MV-4-11 (cell line): ENCODE measurements at regions not wholly inside any gene's neighbourhood (a gene's known extent, or its start where the extent isn't known, plus 50 kb on each side); places are given as distances from the start of the nearest gene placed in this dataset.

Experiments used
- DNase-seq: peaks from one replicate; lab custom pipeline; 2025; lab: John Stamatoyannopoulos, UW

- DNase-seq: no peak
Observed at GRCh38 chr4:74649193-74649592, 145.1 kb downstream of the BTC start.

GRCh38 chr4:74651198-74651597, 143.1 kb downstream of the BTC start:
- DNase-seq: no peak

DNA sequence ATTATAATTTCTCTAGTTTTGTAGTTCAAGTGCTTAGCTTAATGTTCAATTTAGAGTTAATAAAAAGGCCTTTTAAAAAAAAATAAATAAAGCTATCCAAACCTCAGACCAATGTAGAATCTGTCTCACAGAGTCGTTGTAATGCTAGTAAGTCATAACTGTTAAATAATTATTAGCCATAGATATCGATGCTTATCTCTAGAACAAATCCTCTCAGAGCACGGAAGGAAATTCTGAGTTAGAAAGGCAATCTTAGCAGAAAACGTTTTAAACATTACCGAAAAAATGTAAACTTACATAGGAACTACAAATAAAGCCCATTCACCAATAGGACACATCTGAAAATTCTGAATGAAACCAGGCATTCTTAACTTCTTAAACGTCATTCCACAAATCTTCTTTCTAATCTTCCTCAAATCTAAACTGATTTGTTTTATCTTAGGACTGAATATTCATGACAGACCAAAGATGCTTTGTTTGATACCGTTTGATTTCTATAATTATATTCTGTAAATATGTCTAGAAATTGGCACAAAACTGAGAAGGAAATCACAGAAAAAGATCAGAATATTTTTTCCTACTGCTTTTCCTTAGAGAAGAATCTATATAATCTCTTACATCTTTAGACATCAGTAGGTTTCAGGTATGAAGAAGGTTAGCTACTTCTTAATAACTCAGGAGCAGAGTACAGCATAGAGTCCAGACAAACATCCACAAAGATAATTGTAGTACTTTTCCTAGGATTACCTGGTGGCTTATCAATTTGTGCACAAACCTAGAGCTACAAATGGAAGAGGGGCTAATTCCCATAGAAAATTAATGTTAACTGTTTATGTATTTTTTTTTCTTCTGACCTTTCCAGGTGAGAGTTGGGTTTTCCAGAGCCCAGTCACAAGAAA, 140.7 kb downstream of the BTC start:
- DNase-seq: no peak

GRCh38 chr4:74654230-74654681, 140.1 kb downstream of the BTC start:
- peak; percentile 94 for DNase-seq

GRCh38 chr4:74656596-74656995, 137.7 kb downstream of the BTC start:
- no peak for DNase-seq

- peak; percentile 77 for DNase-seq
Observed at GRCh38 chr4:74658116-74658515, 136.2 kb downstream of the BTC start.

- peak; percentile 88 for DNase-seq
Observed at GRCh38 chr4:74659576-74660411, 134.5 kb downstream of the BTC start.

GRCh38 chr4:74660866-74661265, 133.5 kb downstream of the BTC start:
- no peak for DNase-seq

- no peak for DNase-seq
Observed at GRCh38 chr4:74661427-74662201, 132.7 kb downstream of the BTC start.

- no peak for DNase-seq
Observed at GRCh38 chr4:74663631-74664030, 130.7 kb downstream of the BTC start.

DNA sequence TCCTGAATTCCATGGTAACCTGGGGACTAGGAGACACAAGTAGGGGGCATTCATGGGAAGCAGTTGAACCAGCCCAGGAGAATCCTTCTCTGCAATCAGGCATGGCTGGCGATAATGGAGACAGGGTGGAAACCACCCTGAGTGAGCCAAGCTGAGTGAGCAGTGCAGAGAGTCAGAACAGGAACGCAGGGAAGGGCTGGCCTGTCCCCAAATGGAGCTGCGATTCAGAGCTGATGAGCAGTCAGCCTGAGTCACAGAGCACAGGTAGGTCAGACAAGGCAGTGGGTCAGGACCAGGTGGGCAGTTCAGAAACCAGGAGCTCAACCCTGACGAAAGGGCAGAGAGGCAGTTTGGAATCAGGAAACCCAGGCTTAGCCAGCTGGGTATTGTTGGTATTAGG, 129.0 kb downstream of the BTC start:
- DNase-seq: no peak

DNA sequence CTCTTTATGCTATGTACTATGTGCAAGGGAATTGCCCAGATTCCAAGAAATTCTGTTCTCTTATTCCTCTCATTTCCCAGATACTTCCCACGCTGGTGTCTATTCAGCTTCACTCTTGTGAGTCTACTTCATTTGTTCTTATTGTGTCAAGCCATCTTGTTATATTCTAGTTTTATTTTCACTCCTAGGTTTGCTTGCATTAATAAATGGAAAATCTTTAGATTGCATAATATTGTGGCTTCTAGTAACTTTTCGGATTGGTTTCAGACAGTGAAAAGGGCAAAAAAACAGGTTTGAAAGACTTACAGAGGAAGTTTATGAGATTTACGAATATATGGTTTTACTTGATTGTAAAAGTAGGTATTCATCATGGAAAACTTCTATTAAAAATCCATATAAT, 128.4 kb downstream of the BTC start:
- no peak for DNase-seq

DNA sequence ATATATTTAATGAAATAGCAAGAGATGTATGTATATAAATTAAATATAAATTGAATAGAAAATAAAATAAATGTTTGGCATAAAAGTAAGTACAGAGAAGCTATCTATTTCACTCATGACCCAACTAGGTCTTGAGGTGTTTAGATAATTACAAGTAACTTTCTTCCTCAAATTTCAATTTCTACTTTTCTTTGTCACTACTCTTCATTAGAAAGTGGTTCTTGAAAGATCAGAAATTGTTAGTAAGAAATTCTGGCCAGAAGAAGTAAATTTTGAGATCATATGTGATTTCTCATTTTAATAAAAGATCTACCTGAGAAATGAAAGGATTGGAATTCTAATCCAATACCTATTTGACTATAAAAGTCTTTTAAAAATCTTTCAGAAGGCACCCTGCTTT, 126.9 kb downstream of the BTC start:
- DNase-seq: no peak

- no peak for DNase-seq
Observed at GRCh38 chr4:74667944-74668343, 126.4 kb downstream of the BTC start.

DNA sequence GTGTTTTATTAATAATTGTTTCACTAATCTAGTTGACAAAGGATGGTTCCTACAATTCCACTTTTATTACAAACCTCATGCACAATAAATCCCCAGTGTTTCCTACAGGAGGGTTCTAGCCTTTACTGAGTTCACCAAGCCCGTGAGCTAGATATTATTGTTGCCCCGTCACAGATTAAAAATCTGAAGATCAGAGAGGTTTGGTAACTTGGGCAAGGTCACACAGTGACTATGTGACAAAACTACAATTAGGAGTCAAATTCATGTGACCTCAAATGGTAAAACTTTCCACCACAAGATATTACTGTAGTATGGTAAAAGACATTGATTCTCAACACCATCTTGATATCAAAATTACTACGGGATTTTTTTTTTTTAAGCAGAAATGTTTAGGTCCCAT, 124.6 kb downstream of the BTC start:
- DNase-seq: no peak

DNA sequence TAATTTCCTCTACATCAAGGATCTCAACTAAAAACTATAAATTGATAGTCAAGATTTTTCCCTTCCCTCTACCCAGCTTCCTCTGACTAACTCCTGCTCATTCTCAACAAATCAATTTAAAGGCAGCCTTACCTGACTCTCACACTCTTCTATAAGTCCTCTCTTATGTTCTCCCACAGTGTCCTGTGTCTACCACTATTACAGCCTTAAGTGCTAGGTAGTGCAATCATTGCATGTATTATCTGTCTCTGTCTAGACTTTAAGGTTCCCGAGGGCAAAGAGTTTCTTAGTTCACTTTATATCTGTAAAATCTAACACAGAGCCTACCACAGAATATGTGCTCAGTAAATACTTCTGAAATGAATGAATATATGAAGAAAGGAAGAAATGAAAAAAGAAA, 123.7 kb downstream of the BTC start:
- DNase-seq: no peak

- peak; percentile 56 for DNase-seq
Observed at GRCh38 chr4:74671080-74671698, 123.1 kb downstream of the BTC start.

GRCh38 chr4:74674750-74675149, 119.6 kb downstream of the BTC start:
- DNase-seq: no peak

DNA sequence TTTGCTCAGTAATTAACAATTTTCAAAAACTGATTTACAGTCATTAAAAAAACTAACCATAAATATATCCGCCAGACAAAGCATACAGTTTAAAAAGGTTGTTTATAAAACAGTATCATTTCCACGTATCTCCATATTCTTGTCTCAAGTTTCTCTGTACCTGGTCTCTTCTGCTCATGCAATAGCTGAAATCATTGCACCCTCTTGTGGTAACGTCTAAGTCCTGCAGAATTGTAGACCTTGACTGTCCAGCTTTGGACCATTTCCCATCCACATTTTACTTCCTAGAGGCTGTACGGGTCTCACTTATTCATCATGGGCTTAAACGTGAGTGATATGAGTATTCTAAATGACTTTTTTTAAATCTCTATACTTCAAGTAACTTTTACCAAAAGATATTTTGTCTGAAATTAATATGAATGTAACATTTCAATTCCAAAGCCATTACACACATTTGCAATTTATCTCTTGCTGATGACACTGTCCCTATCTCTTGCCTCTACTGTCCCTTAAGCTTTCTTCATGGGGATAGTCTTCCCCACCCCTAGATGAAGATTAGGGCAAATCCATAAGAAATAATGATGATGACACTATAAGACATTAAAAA, 118.5 kb downstream of the BTC start:
- peak; percentile 44 for DNase-seq

- DNase-seq: no peak
Observed at GRCh38 chr4:74682567-74683359, 111.6 kb downstream of the BTC start.

GRCh38 chr4:74692972-74693371, 101.4 kb downstream of the BTC start:
- no peak for DNase-seq
